H1 (cell line): ENCODE measurements at regions not wholly inside any gene's neighbourhood (a gene's known extent, or its start where the extent isn't known, plus 50 kb on each side); places are given as distances from the start of the nearest gene placed in this dataset.

Experiments used
- BRCA1 ChIP-seq: IDR thresholded peaks from 2 replicates; pipeline ENCODE4 v1.6.1; 2012; ENCODE audit warnings: low read depth, low read length, improper control_type of control experiment
- NANOG ChIP-seq: IDR thresholded peaks from 2 replicates; pipeline ENCODE4 v1.6.1; 2011; ENCODE audit warnings: low read length, low read depth, mild to moderate bottlenecking, inconsistent platforms; ENCODE audit not compliant: insufficient read depth, poor library complexity, severe bottlenecking

DNA sequence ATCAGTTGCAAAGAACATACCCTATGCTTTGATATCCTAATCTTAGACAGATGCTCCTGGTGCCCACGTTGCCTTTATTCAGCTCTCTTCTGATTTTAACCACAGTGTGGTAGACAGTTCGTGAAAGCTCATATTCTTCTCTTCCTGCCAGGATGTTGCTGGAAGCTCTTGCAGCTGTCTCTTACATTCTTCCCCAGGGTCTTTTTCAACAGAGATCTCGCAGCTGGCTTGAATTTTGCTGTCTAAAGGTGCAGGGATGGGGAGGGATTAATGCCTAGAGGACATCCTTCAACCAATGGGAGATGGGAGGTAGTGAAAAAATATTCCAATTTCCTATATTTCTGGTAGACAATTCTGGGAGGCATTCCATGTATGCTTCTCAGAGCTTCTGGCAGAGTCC is 150.0 kb upstream of the APP start (continued):
- TF ChIP-seq NANOG (no peak), BRCA1 (no peak)
